ENCODE measurements at regions not wholly inside any gene's neighbourhood (a gene's known extent, or its start where the extent isn't known, plus 50 kb on each side); places are given as distances from the start of the nearest gene placed in this dataset.

- TF ChIP-seq, protein P1, sequence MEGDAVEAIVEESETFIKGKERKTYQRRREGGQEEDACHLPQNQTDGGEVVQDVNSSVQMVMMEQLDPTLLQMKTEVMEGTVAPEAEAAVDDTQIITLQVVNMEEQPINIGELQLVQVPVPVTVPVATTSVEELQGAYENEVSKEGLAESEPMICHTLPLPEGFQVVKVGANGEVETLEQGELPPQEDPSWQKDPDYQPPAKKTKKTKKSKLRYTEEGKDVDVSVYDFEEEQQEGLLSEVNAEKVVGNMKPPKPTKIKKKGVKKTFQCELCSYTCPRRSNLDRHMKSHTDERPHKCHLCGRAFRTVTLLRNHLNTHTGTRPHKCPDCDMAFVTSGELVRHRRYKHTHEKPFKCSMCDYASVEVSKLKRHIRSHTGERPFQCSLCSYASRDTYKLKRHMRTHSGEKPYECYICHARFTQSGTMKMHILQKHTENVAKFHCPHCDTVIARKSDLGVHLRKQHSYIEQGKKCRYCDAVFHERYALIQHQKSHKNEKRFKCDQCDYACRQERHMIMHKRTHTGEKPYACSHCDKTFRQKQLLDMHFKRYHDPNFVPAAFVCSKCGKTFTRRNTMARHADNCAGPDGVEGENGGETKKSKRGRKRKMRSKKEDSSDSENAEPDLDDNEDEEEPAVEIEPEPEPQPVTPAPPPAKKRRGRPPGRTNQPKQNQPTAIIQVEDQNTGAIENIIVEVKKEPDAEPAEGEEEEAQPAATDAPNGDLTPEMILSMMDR (IDR thresholded peaks at IDR 0.05 in 8 of 11, conservative IDR thresholded peaks at IDR 0.05 in 3 of 11), result no peak
- TF ChIP-seq POLR2A (IDR thresholded peaks at IDR 0.05), result no peak
- TF ChIP-seq POLR2AphosphoS5 (IDR thresholded peaks at IDR 0.05), result no peak
These were observed 178.6 kb downstream of the RRAGC start for GRCh38 chr1:38680801-38681510.

Data from spleen (tissue), 7 donors.